BLaER1 (cell line): ENCODE measurements at regions not wholly inside any gene's neighbourhood (a gene's known extent, or its start where the extent isn't known, plus 50 kb on each side); places are given as distances from the start of the nearest gene placed in this dataset.

ENCODE experiments used
- H3K27ac ChIP-seq: shearing (Covaris generic); formaldehyde crosslinking; 2 replicates; pipeline ENCODE4 v1.8.1; 2022
- H3K27me3 ChIP-seq: shearing (Covaris generic); formaldehyde crosslinking; 2 replicates; pipeline ENCODE4 v1.8.1; 2022
- H3K36me3 ChIP-seq: shearing (Covaris generic); formaldehyde crosslinking; 2 replicates; pipeline ENCODE4 v1.8.1; 2022
- H3K4me1 ChIP-seq: shearing (Covaris generic); formaldehyde crosslinking; 2 replicates; pipeline ENCODE4 v1.8.1; 2022
- H3K4me2 ChIP-seq: shearing (Covaris generic); formaldehyde crosslinking; 2 replicates; pipeline ENCODE4 v1.8.1; 2022
- H3K4me3 ChIP-seq: shearing (Covaris generic); formaldehyde crosslinking; 2 replicates; pipeline ENCODE4 v1.8.1; 2022
- H3K9ac ChIP-seq: shearing (Covaris generic); formaldehyde crosslinking; 2 replicates; pipeline ENCODE4 v1.8.1; 2022
- H3K9me3 ChIP-seq: shearing (Covaris generic); formaldehyde crosslinking; 2 replicates; pipeline ENCODE4 v1.8.1; 2022
- H4K20me1 ChIP-seq: shearing (Covaris generic); formaldehyde crosslinking; 2 replicates; pipeline ENCODE4 v1.8.1; 2022
- Cebpa-rat ChIP-seq: shearing (Covaris generic); IDR thresholded peaks from 2 replicates; pipeline ENCODE4 v1.8.1; 2022

- Histone ChIP-seq H3K9me3 (peaks cover 8% of the 10 kb centered on the region; the same call in 1 of the 2 replicates), H3K9ac (no peak overlapping the region), H3K4me2 (no peak overlapping the region), H3K4me1 (no peaks in the 10 kb centered on the region), H3K27me3 (no peaks in the 10 kb centered on the region), H3K27ac (no peak overlapping the region), H4K20me1 (no peaks in the 10 kb centered on the region), H3K4me3 (no peak overlapping the region), H3K36me3 (no peaks in the 10 kb centered on the region)
- TF ChIP-seq Cebpa-rat, result no peak
Measured at GRCh38 chr9:100856238-100856637, 172.3 kb upstream of the PLPPR1 start.

- no peak overlapping the region for H3K27ac ChIP-seq
- no peaks in the 10 kb centered on the region for H4K20me1 ChIP-seq
- H3K4me3 ChIP-seq, result no peak overlapping the region
- no peaks in the 10 kb centered on the region for H3K36me3 ChIP-seq
- TF ChIP-seq Cebpa-rat, result no peak
- H3K4me2 ChIP-seq, result no peak overlapping the region
- no peak overlapping the region for H3K9ac ChIP-seq
- no peaks in the 10 kb centered on the region for H3K27me3 ChIP-seq
- H3K4me1 ChIP-seq, result no peaks in the 10 kb centered on the region
- peaks cover 8% of the 10 kb centered on the region; the same call in 1 of the 2 replicates for H3K9me3 ChIP-seq
Measured at GRCh38 chr9:100865111-100865510, 163.4 kb upstream of the PLPPR1 start.

GRCh38 chr9:100865648-100866047 lies 162.9 kb upstream of the PLPPR1 start:
- no peaks in the 10 kb centered on the region for H3K36me3 ChIP-seq
- H3K9ac ChIP-seq, result no peak overlapping the region
- H3K4me2 ChIP-seq, result no peak overlapping the region
- H3K27ac ChIP-seq, result no peak overlapping the region
- no peak overlapping the region for H3K4me3 ChIP-seq
- H3K9me3 ChIP-seq, result peaks cover 4% of the 10 kb centered on the region; the same call in 1 of the 2 replicates
- H3K4me1 ChIP-seq, result no peaks in the 10 kb centered on the region
- H3K27me3 ChIP-seq, result no peaks in the 10 kb centered on the region
- TF ChIP-seq Cebpa-rat, result no peak
- no peaks in the 10 kb centered on the region for H4K20me1 ChIP-seq

GRCh38 chr9:100869326-100869725 lies 159.2 kb upstream of the PLPPR1 start:
- no peak overlapping the region for H3K4me2 ChIP-seq
- no peak for TF ChIP-seq Cebpa-rat
- no peaks in the 10 kb centered on the region for H3K27me3 ChIP-seq
- no peaks in the 10 kb centered on the region for H3K9me3 ChIP-seq
- H3K36me3 ChIP-seq, result no peaks in the 10 kb centered on the region
- no peaks in the 10 kb centered on the region for H3K4me1 ChIP-seq
- H4K20me1 ChIP-seq, result no peaks in the 10 kb centered on the region
- H3K27ac ChIP-seq, result no peak overlapping the region
- no peak overlapping the region for H3K4me3 ChIP-seq
- H3K9ac ChIP-seq, result no peak overlapping the region

- TF ChIP-seq Cebpa-rat, result no peak
- H3K4me3 ChIP-seq, result no peak overlapping the region
- no peak overlapping the region for H3K27ac ChIP-seq
- H4K20me1 ChIP-seq, result no peaks in the 10 kb centered on the region
- H3K9me3 ChIP-seq, result no peaks in the 10 kb centered on the region
- H3K9ac ChIP-seq, result no peak overlapping the region
- no peaks in the 10 kb centered on the region for H3K36me3 ChIP-seq
- peaks cover 10% of the 10 kb centered on the region for H3K4me1 ChIP-seq
- no peaks in the 10 kb centered on the region for H3K27me3 ChIP-seq
- H3K4me2 ChIP-seq, result no peak overlapping the region
Measured at GRCh38 chr9:100879884-100880283, 148.6 kb upstream of the PLPPR1 start.

GRCh38 chr9:100880284-100880683 lies 148.2 kb upstream of the PLPPR1 start:
- H4K20me1 ChIP-seq, result no peaks in the 10 kb centered on the region
- H3K27me3 ChIP-seq, result no peaks in the 10 kb centered on the region
- no peak overlapping the region for H3K4me3 ChIP-seq
- no peaks in the 10 kb centered on the region for H3K9me3 ChIP-seq
- no peak overlapping the region for H3K4me2 ChIP-seq
- no peak overlapping the region for H3K9ac ChIP-seq
- H3K27ac ChIP-seq, result no peak overlapping the region
- H3K36me3 ChIP-seq, result no peaks in the 10 kb centered on the region
- no peak for TF ChIP-seq Cebpa-rat
- peaks cover 14% of the 10 kb centered on the region for H3K4me1 ChIP-seq

GRCh38 chr9:100884518-100884917 lies 144.0 kb upstream of the PLPPR1 start:
- no peaks in the 10 kb centered on the region for H3K27me3 ChIP-seq
- H4K20me1 ChIP-seq, result no peaks in the 10 kb centered on the region
- peak overlapping the region; percentile 55 for H3K4me2 ChIP-seq
- no peaks in the 10 kb centered on the region for H3K36me3 ChIP-seq
- no peak overlapping the region for H3K27ac ChIP-seq
- no peak overlapping the region for H3K4me3 ChIP-seq
- no peak overlapping the region for H3K9ac ChIP-seq
- peaks cover 27% of the 10 kb centered on the region for H3K4me1 ChIP-seq
- no peaks in the 10 kb centered on the region for H3K9me3 ChIP-seq
- no peak for TF ChIP-seq Cebpa-rat

GRCh38 chr9:100890321-100890720 lies 138.2 kb upstream of the PLPPR1 start:
- no peak overlapping the region for H3K4me3 ChIP-seq
- H4K20me1 ChIP-seq, result no peaks in the 10 kb centered on the region
- H3K9ac ChIP-seq, result no peak overlapping the region
- TF ChIP-seq Cebpa-rat, result no peak
- H3K27ac ChIP-seq, result no peak overlapping the region
- H3K4me1 ChIP-seq, result peaks cover 12% of the 10 kb centered on the region
- H3K36me3 ChIP-seq, result no peaks in the 10 kb centered on the region
- no peak overlapping the region for H3K4me2 ChIP-seq
- H3K9me3 ChIP-seq, result no peaks in the 10 kb centered on the region
- no peaks in the 10 kb centered on the region for H3K27me3 ChIP-seq

- H3K9me3 ChIP-seq, result no peaks in the 10 kb centered on the region
- no peak for TF ChIP-seq Cebpa-rat
- H4K20me1 ChIP-seq, result no peaks in the 10 kb centered on the region
- H3K4me1 ChIP-seq, result peaks cover 16% of the 10 kb centered on the region
- no peak overlapping the region for H3K27ac ChIP-seq
- no peak overlapping the region for H3K9ac ChIP-seq
- H3K27me3 ChIP-seq, result no peaks in the 10 kb centered on the region
- H3K4me2 ChIP-seq, result peak overlapping the region; percentile 70
- no peak overlapping the region for H3K4me3 ChIP-seq
- H3K36me3 ChIP-seq, result no peaks in the 10 kb centered on the region
Measured at GRCh38 chr9:100911273-100911672, 117.3 kb upstream of the PLPPR1 start.

GRCh38 chr9:100913257-100913656 lies 115.3 kb upstream of the PLPPR1 start:
- no peaks in the 10 kb centered on the region for H3K9me3 ChIP-seq
- H3K4me2 ChIP-seq, result no peak overlapping the region
- H3K27ac ChIP-seq, result no peak overlapping the region
- peaks cover 16% of the 10 kb centered on the region for H3K4me1 ChIP-seq
- no peaks in the 10 kb centered on the region for H3K27me3 ChIP-seq
- no peak for TF ChIP-seq Cebpa-rat
- no peaks in the 10 kb centered on the region for H3K36me3 ChIP-seq
- no peak overlapping the region for H3K4me3 ChIP-seq
- no peaks in the 10 kb centered on the region for H4K20me1 ChIP-seq
- no peak overlapping the region for H3K9ac ChIP-seq

- Histone ChIP-seq H3K27me3 (no peaks in the 10 kb centered on the region), H4K20me1 (no peaks in the 10 kb centered on the region), H3K4me1 (peaks cover 16% of the 10 kb centered on the region), H3K9me3 (no peaks in the 10 kb centered on the region), H3K36me3 (no peaks in the 10 kb centered on the region), H3K4me2 (no peak overlapping the region), H3K9ac (no peak overlapping the region), H3K27ac (no peak overlapping the region), H3K4me3 (no peak overlapping the region)
- TF ChIP-seq Cebpa-rat, result no peak
Measured at GRCh38 chr9:100914266-100914665, 114.3 kb upstream of the PLPPR1 start.
